Central memory CD8-positive, alpha-beta T cell (primary cell): ENCODE measurements at regions not wholly inside any gene's neighbourhood (a gene's known extent, or its start where the extent isn't known, plus 50 kb on each side); places are given as distances from the start of the nearest gene placed in this dataset.

Source experiments
- ATAC-seq: fragments of 150-1000 bp; cut with Tn5 transposase; replicated peaks from 2 replicates; pipeline ENCODE4 v1.10.0; 2022; ENCODE audit warnings: mild to moderate bottlenecking, moderate FRiP score, moderate number of reproducible peaks; ENCODE audit not compliant: poor library complexity, severe bottlenecking; ENCODE audit errors: extremely low read depth
- DNase-seq, 2 donors: peaks; one replicate each; pipeline ENCODE4 v3.0.0; 2021; ENCODE audit warnings: low spot score in 2 of 2
- H3K27ac Mint-ChIP-seq: one replicate; pipeline ENCODE4 v1.8.0; 2022; ENCODE audit warnings: low read depth, mild to moderate bottlenecking, moderate library complexity, mixed read lengths
- H3K27me3 Mint-ChIP-seq: one replicate; pipeline ENCODE4 v1.8.0; 2022; ENCODE audit warnings: mixed read lengths
- H3K36me3 Mint-ChIP-seq: one replicate; pipeline ENCODE4 v1.8.0; 2022; ENCODE audit warnings: mild to moderate bottlenecking, moderate library complexity, mixed read lengths; ENCODE audit not compliant: insufficient read depth
- H3K4me1 Mint-ChIP-seq: one replicate; pipeline ENCODE4 v1.8.0; 2022; ENCODE audit warnings: mixed read lengths
- H3K4me3 Mint-ChIP-seq: one replicate; pipeline ENCODE4 v1.8.0; 2022; ENCODE audit warnings: mild to moderate bottlenecking, moderate library complexity, mixed read lengths
- H3K9me3 Mint-ChIP-seq: one replicate; pipeline ENCODE4 v1.8.0; 2022; ENCODE audit warnings: mixed read lengths

- H3K27me3 Mint-ChIP-seq: peaks cover 10% of the 10 kb centered on the region
- H3K27ac Mint-ChIP-seq: no peak overlapping the region
- DNase-seq: no peak
- H3K4me3 Mint-ChIP-seq: no peak overlapping the region
- H3K9me3 Mint-ChIP-seq: no peaks in the 10 kb centered on the region
- no peak for ATAC-seq
- H3K4me1 Mint-ChIP-seq: no peaks in the 10 kb centered on the region
- H3K36me3 Mint-ChIP-seq: no peaks in the 10 kb centered on the region
These were observed 386.8 kb downstream of the LMO4 start for GRCh38 chr1:87715471-87715870.

- no peak for DNase-seq
- Mint-ChIP-seq H3K27me3 (peaks cover 10% of the 10 kb centered on the region), H3K4me1 (no peaks in the 10 kb centered on the region), H3K9me3 (no peaks in the 10 kb centered on the region), H3K27ac (no peak overlapping the region), H3K36me3 (no peaks in the 10 kb centered on the region), H3K4me3 (no peak overlapping the region)
- ATAC-seq: no peak
These were observed 388.5 kb downstream of the LMO4 start for GRCh38 chr1:87717157-87717670.

DNA sequence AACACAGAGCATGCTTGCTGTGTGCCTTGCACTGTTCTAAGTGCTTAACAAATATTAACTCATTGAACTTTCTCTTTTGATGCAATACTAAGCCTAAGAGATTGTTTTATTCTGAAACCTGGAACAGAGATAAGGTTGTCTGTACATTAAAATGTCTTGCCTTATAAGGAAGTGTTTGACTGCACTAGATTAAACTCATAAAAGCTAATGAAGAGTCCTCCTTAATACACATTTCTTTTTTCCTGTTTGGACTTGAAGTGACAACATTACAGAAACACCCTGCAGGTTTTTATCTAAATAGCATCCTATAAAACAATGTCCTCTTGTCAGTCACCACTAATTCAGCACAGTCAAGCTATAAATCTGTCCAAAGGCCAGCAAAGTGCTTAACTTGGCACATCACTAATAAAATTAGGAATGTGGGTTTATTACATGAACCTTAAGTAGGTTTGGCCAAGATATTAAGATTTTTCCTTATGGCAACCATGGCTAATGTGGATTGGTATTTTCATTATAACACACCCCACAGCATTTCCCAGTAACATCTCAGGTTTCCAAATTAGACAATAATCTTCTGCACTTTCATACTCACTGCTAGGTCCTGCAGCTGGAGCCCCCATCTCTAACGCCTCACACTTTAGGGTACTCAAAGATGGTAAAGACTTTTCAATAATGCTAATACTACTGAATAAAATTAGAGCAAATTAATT lies 389.7 kb downstream of the LMO4 start:
- no peaks in the 10 kb centered on the region for H3K4me1 Mint-ChIP-seq
- H3K27ac Mint-ChIP-seq: no peak overlapping the region
- DNase-seq (no peak), ATAC-seq (no peak)
- H3K9me3 Mint-ChIP-seq: peaks cover under 1% of the 10 kb centered on the region
- peaks cover 10% of the 10 kb centered on the region for H3K27me3 Mint-ChIP-seq
- no peaks in the 10 kb centered on the region for H3K36me3 Mint-ChIP-seq
- no peak overlapping the region for H3K4me3 Mint-ChIP-seq

GRCh38 chr1:87719658-87720057 lies 391.0 kb downstream of the LMO4 start:
- Mint-ChIP-seq H3K36me3 (no peaks in the 10 kb centered on the region), H3K9me3 (peaks cover 6% of the 10 kb centered on the region), H3K27me3 (peaks cover 10% of the 10 kb centered on the region), H3K27ac (no peak overlapping the region), H3K4me1 (no peaks in the 10 kb centered on the region), H3K4me3 (no peak overlapping the region)
- no peak for ATAC-seq
- DNase-seq: no peak

DNA sequence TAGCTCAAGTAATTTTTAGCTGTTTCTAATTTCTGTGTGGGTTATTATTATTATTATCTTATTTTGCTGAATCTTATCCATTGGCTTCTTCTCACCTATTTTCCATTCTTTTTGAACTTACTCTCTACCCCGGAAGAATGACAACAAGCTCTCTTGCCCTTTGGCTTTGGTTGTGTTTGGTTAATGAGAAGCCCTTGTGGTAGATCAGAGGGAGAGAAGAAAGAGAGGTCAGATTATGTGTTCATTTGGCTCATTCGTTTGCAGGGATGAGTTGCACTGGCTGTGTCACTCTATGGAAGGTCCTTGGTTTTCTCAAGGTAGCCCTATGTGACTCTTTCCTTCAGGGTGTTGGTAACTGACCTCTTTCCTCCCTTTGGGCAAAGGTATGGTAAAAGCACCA lies 391.9 kb downstream of the LMO4 start:
- no peak overlapping the region for H3K27ac Mint-ChIP-seq
- H3K4me3 Mint-ChIP-seq: no peak overlapping the region
- H3K4me1 Mint-ChIP-seq: no peaks in the 10 kb centered on the region
- peaks cover 6% of the 10 kb centered on the region for H3K27me3 Mint-ChIP-seq
- H3K9me3 Mint-ChIP-seq: peaks cover 6% of the 10 kb centered on the region
- no peak for DNase-seq
- no peak for ATAC-seq
- H3K36me3 Mint-ChIP-seq: no peaks in the 10 kb centered on the region

GRCh38 chr1:87723193-87723592 lies 394.5 kb downstream of the LMO4 start:
- DNase-seq (no peak), ATAC-seq (no peak)
- Mint-ChIP-seq H3K27me3 (no peaks in the 10 kb centered on the region), H3K4me1 (no peaks in the 10 kb centered on the region), H3K9me3 (peaks cover 6% of the 10 kb centered on the region), H3K4me3 (no peak overlapping the region), H3K36me3 (no peaks in the 10 kb centered on the region), H3K27ac (no peak overlapping the region)

- no peak for ATAC-seq
- H3K36me3 Mint-ChIP-seq: no peaks in the 10 kb centered on the region
- H3K9me3 Mint-ChIP-seq: peaks cover 6% of the 10 kb centered on the region
These were observed 399.5 kb downstream of the LMO4 start for GRCh38 chr1:87728169-87728568.

DNA sequence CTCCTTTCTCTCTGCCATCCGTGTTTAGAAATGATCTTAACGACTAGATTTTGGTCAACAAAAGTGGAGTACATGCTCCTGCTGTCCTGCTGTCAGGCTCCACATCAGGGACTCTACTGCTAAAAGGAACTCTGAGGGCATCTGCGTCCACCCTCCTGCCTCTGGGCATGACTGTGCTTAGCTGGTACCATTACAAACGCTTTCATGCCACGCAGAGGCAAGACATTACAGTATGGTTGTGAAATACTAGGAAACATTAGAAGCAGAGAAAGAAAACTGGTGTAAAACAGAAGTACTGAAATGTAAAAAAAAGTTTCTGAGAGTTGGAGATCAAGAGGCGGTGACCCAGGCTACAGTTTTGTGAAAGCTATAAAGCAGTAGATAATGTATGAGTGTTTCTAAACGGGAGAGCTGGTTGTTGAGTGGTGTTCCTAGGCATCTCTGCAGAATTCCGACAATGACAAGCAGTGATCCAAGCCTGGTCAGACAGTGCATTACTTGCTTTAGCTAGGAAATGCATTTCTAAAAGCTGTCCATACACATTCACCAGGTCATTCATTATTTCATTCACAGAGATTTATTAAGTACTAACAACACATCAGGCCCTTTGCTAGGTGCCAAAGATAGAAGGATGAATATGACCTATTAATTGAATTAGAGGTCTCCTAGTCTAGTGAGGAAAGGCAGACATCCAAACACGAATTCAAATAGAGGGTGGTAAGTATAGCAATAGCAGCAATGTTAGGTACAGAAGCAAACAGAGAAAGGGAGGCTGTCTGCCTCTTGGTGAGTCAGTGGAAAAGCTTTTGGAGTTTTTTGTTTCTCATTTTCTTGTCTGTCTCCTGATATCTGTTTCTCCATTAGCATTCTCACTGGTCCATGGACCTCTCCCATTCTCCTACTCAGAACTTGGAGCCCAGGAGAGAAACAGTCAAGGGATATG lies 401.9 kb downstream of the LMO4 start:
- Mint-ChIP-seq H3K27ac (no peak overlapping the region), H3K27me3 (peaks cover 25% of the 10 kb centered on the region), H3K9me3 (no peaks in the 10 kb centered on the region), H3K36me3 (no peaks in the 10 kb centered on the region), H3K4me1 (no peaks in the 10 kb centered on the region), H3K4me3 (no peak overlapping the region)
- ATAC-seq (no peak), DNase-seq (no peak)

More at GRCh38 chr1:87728169-87728568, 399.5 kb downstream of the LMO4 start:
- Mint-ChIP-seq H3K27ac (no peak overlapping the region), H3K4me3 (no peak overlapping the region), H3K4me1 (no peaks in the 10 kb centered on the region), H3K27me3 (peaks cover 17% of the 10 kb centered on the region)
- no peak for DNase-seq

- ATAC-seq: no peak
- no peak for DNase-seq
- no peaks in the 10 kb centered on the region for H3K36me3 Mint-ChIP-seq
- H3K27me3 Mint-ChIP-seq: peaks cover 40% of the 10 kb centered on the region
- H3K4me1 Mint-ChIP-seq: no peaks in the 10 kb centered on the region
- no peaks in the 10 kb centered on the region for H3K9me3 Mint-ChIP-seq
- H3K27ac Mint-ChIP-seq: no peak overlapping the region
- H3K4me3 Mint-ChIP-seq: no peak overlapping the region
These were observed 404.7 kb downstream of the LMO4 start for GRCh38 chr1:87733386-87733785.

DNA sequence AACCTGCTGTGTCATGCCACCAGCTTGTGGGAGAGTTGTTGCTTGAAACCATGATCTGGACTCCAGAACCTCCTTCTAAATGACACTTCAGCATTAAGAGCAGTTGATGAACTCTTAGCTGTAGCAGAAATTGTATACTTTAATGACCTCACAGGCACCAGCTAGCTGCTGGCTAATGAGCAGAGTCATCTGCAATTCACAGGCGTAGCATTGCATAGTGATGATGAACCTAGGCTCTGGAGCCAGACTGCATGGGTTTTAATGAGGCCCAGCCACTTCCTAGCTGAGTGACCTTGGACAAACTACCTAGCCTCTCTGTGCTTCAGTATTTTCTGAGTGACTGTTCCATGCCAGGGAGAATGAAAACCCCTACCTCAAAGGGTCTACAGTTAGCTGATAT lies 407.1 kb downstream of the LMO4 start:
- H3K4me3 Mint-ChIP-seq: no peak overlapping the region
- no peaks in the 10 kb centered on the region for H3K4me1 Mint-ChIP-seq
- H3K36me3 Mint-ChIP-seq: no peaks in the 10 kb centered on the region
- no peaks in the 10 kb centered on the region for H3K9me3 Mint-ChIP-seq
- no peak overlapping the region for H3K27ac Mint-ChIP-seq
- H3K27me3 Mint-ChIP-seq: peaks cover 32% of the 10 kb centered on the region
- ATAC-seq: no peak
- DNase-seq: no peak

GRCh38 chr1:87739141-87739540 lies 410.5 kb downstream of the LMO4 start:
- no peaks in the 10 kb centered on the region for H3K4me1 Mint-ChIP-seq
- DNase-seq: no peak
- H3K9me3 Mint-ChIP-seq: no peaks in the 10 kb centered on the region
- H3K27me3 Mint-ChIP-seq: peaks cover 24% of the 10 kb centered on the region
- no peak for ATAC-seq
- H3K4me3 Mint-ChIP-seq: no peak overlapping the region
- H3K27ac Mint-ChIP-seq: no peak overlapping the region
- no peaks in the 10 kb centered on the region for H3K36me3 Mint-ChIP-seq

- Mint-ChIP-seq H3K36me3 (no peaks in the 10 kb centered on the region), H3K9me3 (no peaks in the 10 kb centered on the region), H3K4me3 (no peak overlapping the region), H3K4me1 (no peaks in the 10 kb centered on the region), H3K27me3 (peaks cover 24% of the 10 kb centered on the region), H3K27ac (no peak overlapping the region)
- ATAC-seq: no peak
- DNase-seq: no peak
These were observed 411.0 kb downstream of the LMO4 start for GRCh38 chr1:87739704-87740103.

- H3K27ac Mint-ChIP-seq: no peak overlapping the region
- no peaks in the 10 kb centered on the region for H3K4me1 Mint-ChIP-seq
- DNase-seq: no peak
- no peaks in the 10 kb centered on the region for H3K9me3 Mint-ChIP-seq
- H3K27me3 Mint-ChIP-seq: peaks cover 40% of the 10 kb centered on the region
- H3K4me3 Mint-ChIP-seq: no peak overlapping the region
- ATAC-seq: no peak
- H3K36me3 Mint-ChIP-seq: no peaks in the 10 kb centered on the region
These were observed 414.6 kb downstream of the LMO4 start for GRCh38 chr1:87743256-87743655.
